ENCODE measurements at regions not wholly inside any gene's neighbourhood (a gene's known extent, or its start where the extent isn't known, plus 50 kb on each side); places are given as distances from the start of the nearest gene placed in this dataset.

GRCh38 chr1:162922201-162922600, 61.2 kb upstream of the CCDC190 start:
- TF ChIP-seq POLR2AphosphoS5 (IDR thresholded peaks at IDR 0.05; ENCODE audit: low read depth) (no peak), REST (IDR thresholded peaks at IDR 0.05; ENCODE audit: insufficient replicate concordance, low read depth) (no peak), GABPA (IDR thresholded peaks at IDR 0.05; ENCODE audit: low read depth) (no peak)
- TF ChIP-seq, protein P1, sequence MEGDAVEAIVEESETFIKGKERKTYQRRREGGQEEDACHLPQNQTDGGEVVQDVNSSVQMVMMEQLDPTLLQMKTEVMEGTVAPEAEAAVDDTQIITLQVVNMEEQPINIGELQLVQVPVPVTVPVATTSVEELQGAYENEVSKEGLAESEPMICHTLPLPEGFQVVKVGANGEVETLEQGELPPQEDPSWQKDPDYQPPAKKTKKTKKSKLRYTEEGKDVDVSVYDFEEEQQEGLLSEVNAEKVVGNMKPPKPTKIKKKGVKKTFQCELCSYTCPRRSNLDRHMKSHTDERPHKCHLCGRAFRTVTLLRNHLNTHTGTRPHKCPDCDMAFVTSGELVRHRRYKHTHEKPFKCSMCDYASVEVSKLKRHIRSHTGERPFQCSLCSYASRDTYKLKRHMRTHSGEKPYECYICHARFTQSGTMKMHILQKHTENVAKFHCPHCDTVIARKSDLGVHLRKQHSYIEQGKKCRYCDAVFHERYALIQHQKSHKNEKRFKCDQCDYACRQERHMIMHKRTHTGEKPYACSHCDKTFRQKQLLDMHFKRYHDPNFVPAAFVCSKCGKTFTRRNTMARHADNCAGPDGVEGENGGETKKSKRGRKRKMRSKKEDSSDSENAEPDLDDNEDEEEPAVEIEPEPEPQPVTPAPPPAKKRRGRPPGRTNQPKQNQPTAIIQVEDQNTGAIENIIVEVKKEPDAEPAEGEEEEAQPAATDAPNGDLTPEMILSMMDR (IDR thresholded peaks at IDR 0.05; ENCODE audit: insufficient read depth, low read length) = no peak
